ENCODE measurements at regions not wholly inside any gene's neighbourhood (a gene's known extent, or its start where the extent isn't known, plus 50 kb on each side); places are given as distances from the start of the nearest gene placed in this dataset.

DNA sequence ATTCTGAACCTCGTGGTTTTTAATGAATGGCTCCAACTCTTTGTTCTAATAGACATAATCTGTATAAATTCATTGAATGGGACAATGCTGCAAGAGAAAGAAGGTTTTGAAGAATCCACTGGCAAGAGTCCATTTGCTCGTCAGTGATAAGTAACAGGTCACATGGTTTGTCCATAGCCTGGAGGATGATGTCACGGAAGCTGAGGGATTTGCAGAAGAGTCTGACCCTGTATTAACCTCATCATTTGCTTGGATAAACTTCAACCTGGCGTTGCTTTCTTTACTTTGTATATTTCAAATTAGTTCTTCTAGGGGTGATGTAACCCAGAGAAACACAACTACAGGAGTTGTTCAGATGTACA is 197.4 kb downstream of the GAS1 start:
- Histone ChIP-seq H3K23ac (ENCODE audit: low read depth, low read length) (no peak overlapping the region), H3K9ac (ENCODE audit: low read depth, low read length) (no peak overlapping the region), H2AK5ac (ENCODE audit: low read depth, low read length) (no peak overlapping the region), H3K9me1 (ENCODE audit: insufficient read depth, low read length) (peaks cover 8% of the 10 kb centered on the region), H2BK20ac (ENCODE audit: low read depth, low read length) (peak overlapping the region; percentile 43; the same call in 1 of the 2 replicates), H2AK9ac (replicated peaks; ENCODE audit: low read depth, low read length, poor library complexity) (no peak overlapping the region), H3K79me1 (ENCODE audit: low read depth in 1 of 2, low read length in 2 of 2) (no peaks in the 10 kb centered on the region), H3K18ac (ENCODE audit: low read depth, low read length) (peak overlapping the region; percentile 16; the same call in 1 of the 2 replicates), H2AFZ (replicated peaks; ENCODE audit: low read length, poor library complexity) (no peak overlapping the region), H3K27me3 (ENCODE audit: control insufficient read depth, insufficient read depth, low read length) (no peaks in the 10 kb centered on the region; the same call in 1 of the 2 replicates), H2BK15ac (ENCODE audit: low read depth, low read length) (no peak overlapping the region), H3K56ac (ENCODE audit: extremely low read depth, insufficient read depth, low read length) (no peak overlapping the region), H4K20me1 (ENCODE audit: insufficient read depth, low read length) (no peaks in the 10 kb centered on the region), H4K8ac (ENCODE audit: low read depth in 2 of 2, low read length in 2 of 2) (no peak overlapping the region), H3K4ac (ENCODE audit: low read depth, low read length) (peak overlapping the region; percentile 58; the same call in 1 of the 2 replicates), H3K9me3 (ENCODE audit: control insufficient read depth, insufficient read depth, low read length) (no peaks in the 10 kb centered on the region), H4K91ac (ENCODE audit: insufficient read depth, low read depth, low read length) (no peak overlapping the region), H3K27ac (ENCODE audit: insufficient read depth, low read length) (peak overlapping the region; percentile 62; the same call in 1 of the 2 replicates), H3K4me3 (ENCODE audit: insufficient read depth, low read depth, low read length) (no peak overlapping the region), H3K36me3 (ENCODE audit: control insufficient read depth, insufficient read depth, low read length) (no peaks in the 10 kb centered on the region), H3K4me1 (ENCODE audit: control insufficient read depth, insufficient read depth, low read length) (peaks cover 11% of the 10 kb centered on the region), H3K4me2 (ENCODE audit: low read depth, low read length) (peak overlapping the region; percentile 43), H3K14ac (replicated peaks; ENCODE audit: low read depth, low read length) (no peak overlapping the region), H2BK120ac (ENCODE audit: low read depth, low read length) (0 out of 2 replicates have a peak overlapping the region, but pooled peaks have one; percentile 45), H4K5ac (ENCODE audit: low read depth, low read length) (no peak overlapping the region), H2BK5ac (ENCODE audit: low read depth, low read length, poor library complexity, severe bottlenecking) (peak overlapping the region; percentile 48)
- no CpG with 5 or more reads among the region's 4 CpGs for WGBS, 2 experiments (ENCODE audit: extremely low coverage in 2 of 2, insufficient read length in 1 of 2)
- ATAC-seq (ENCODE audit: low read depth) (peak; percentile 70), DNase-seq (peak; percentile 94)
- in situ Hi-C loops (cut with MboI; ENCODE audit: low sequenced_read_pairs): no loop called here
- CTCF ChIA-PET: interaction anchor here (1.1 kb wide), 1 partner anchor 316 kb away, joined by 3 read pairs; no protein-coding TSS in a partner anchor
- POLR2A ChIA-PET (ENCODE audit: unreplicated experiment): no interaction called here
- intact Hi-C loops (cut with micrococcal nuclease): loop anchor here (1.0 kb wide), 1 partner anchor 135 kb away; no protein-coding TSS in a partner anchor
- TF ChIP-seq USF2 (IDR thresholded peaks at IDR 0.05; ENCODE audit: low read depth, low read length) (peak; percentile 74), BHLHE40 (IDR thresholded peaks at IDR 0.05; ENCODE audit: low read depth, low read length) (no peak)
- dilution Hi-C loops (cut with HindIII; ENCODE audit: low sequenced_read_pairs, unreplicated experiment): no loop called here
- BruUV-seq (replicated peaks): no TSS peak
